Transverse colon (tissue), 4 donors: ENCODE measurements at regions not wholly inside any gene's neighbourhood (a gene's known extent, or its start where the extent isn't known, plus 50 kb on each side); places are given as distances from the start of the nearest gene placed in this dataset.

Source experiments
- DNase-seq: peaks from one replicate; pipeline ENCODE4 v3.0.0-alpha.2; 2019
- H3K27ac ChIP-seq, 4 donors: fragments of 200-600 bp; sonication (generic); 2 replicates each; pipeline ENCODE4 v1.5.1; 2016 to 2018; ENCODE audit warnings: inconsistent platforms in 4 of 4
- H3K27me3 ChIP-seq: fragments of 200-600 bp; sonication (generic); 2 replicates; pipeline ENCODE4 v1.5.1; 2017; ENCODE audit warnings: inconsistent platforms
- H3K36me3 ChIP-seq, 4 donors: fragments of 200-600 bp; sonication (generic); 2 replicates each; pipeline ENCODE4 v1.5.1; 2017 to 2019; ENCODE audit warnings: inconsistent platforms in 4 of 4
- H3K4me1 ChIP-seq, 4 donors: fragments of 200-600 bp; sonication (generic); 2 replicates each; pipeline ENCODE4 v1.5.1; 2017 to 2020; ENCODE audit warnings: inconsistent platforms in 4 of 4
- H3K4me3 ChIP-seq, 4 donors: fragments of 200-600 bp; sonication (generic); 1 replicate in 1 of 4; 2 replicates in 3 of 4; pipeline versions ENCODE4 v1.5.1 to v1.6.1; 2017 to 2019; ENCODE audit warnings: inconsistent platforms in 4 of 4
- H3K9me3 ChIP-seq, 2 donors: fragments of 200-600 bp; sonication (generic); 2 replicates each; pipeline ENCODE4 v1.5.1; 2017 to 2019; ENCODE audit warnings: inconsistent platforms in 2 of 2
- CTCF ChIP-seq, 5 experiments: fragments of 200-600 bp in 3 of 5; fragments of 450-650 bp in 2 of 5; sonication (generic) in 3 of 5; IDR thresholded peaks; 1 replicate in 2 of 5; 2 replicates in 3 of 5; pipeline ENCODE4 v1.5.1; 2016 to 2017; ENCODE audit warnings: antibody characterized with exemption in 5 of 5, inconsistent platforms in 3 of 5, mild to moderate bottlenecking in 2 of 5, moderate library complexity in 1 of 5
- EP300 ChIP-seq: sonication (generic); formaldehyde crosslinking; IDR thresholded peaks from one replicate; pipeline ENCODE4 v1.6.1; 2017; ENCODE audit warnings: antibody characterized with exemption, low read depth
- POLR2A ChIP-seq: fragments of 450-650 bp; IDR thresholded peaks from one replicate; pipeline ENCODE4 v1.6.1; 2016; ENCODE audit warnings: antibody characterized with exemption, mild to moderate bottlenecking, moderate library complexity
- POLR2AphosphoS5 ChIP-seq, 3 donors: sonication (generic); formaldehyde crosslinking; IDR thresholded peaks; one replicate each; pipeline ENCODE4 v1.6.1; 2016; ENCODE audit warnings: antibody characterized with exemption in 3 of 3
- WGBS, 2 donors: methylation state at CpG; one replicate each; pipeline ENCODE4 v1.1.5; 2018; ENCODE audit warnings: low coverage in 1 of 2; 5-methylcytosine and 5-hydroxymethylcytosine counted together
- in situ Hi-C, 4 donors: fragments of 200-750 bp; cut with MboI; loops; one replicate each; pipeline versions ENCODE4 v1.15.0 to v1.15.1; 2017; ENCODE audit warnings: low sequenced_read_pairs in 3 of 4, low pct_ligation_motif_present in 1 of 4, low pct_unique_long_range_greater_than_20kb in 1 of 4
- intact Hi-C: fragments of 100-400 bp; cut with DNase I; formaldehyde crosslinking; loops from one replicate; pipeline ENCODE4 v1.15.1; 2023; ENCODE audit warnings: low total_unique reads

GRCh38 chr5:159512064-159512463 lies 181.8 kb upstream of the IL12B start:
- H3K4me1 ChIP-seq, result peaks cover 0 to 6% (median 0%) of the 10 kb centered on the region in 4 donors
- DNase-seq, result no peak
- 86 to 87% methylated on average over 1 to 3 of the region's 3 CpGs for WGBS, 2 donors
- no peaks in the 10 kb centered on the region for H3K9me3 ChIP-seq
- TF ChIP-seq CTCF (IDR thresholded peaks at IDR 0.05), result no peak
- TF ChIP-seq EP300, result no peak
- no peak for TF ChIP-seq POLR2A
- TF ChIP-seq POLR2AphosphoS5 (IDR thresholded peaks at IDR 0.05), result no peak
- in situ Hi-C loops, result no loop called here
- H3K27ac ChIP-seq, result no peak overlapping the region
- no peaks in the 10 kb centered on the region for H3K36me3 ChIP-seq
- H3K4me3 ChIP-seq, result no peak overlapping the region
- H3K27me3 ChIP-seq, result peaks cover 3% of the 10 kb centered on the region
- intact Hi-C loops, result no loop called here

- in situ Hi-C loops (no loop called here), intact Hi-C loops (no loop called here)
- WGBS, 2 donors, result 0 to 67% methylated on average over 1 to 14 of the region's 14 CpGs
- Histone ChIP-seq H3K36me3 (no peaks in the 10 kb centered on the region), H3K4me3 (no peak overlapping the region), H3K4me1 (peaks cover 0 to 6% (median 0%) of the 10 kb centered on the region in 4 donors), H3K27ac (no peak overlapping the region), H3K9me3 (no peaks in the 10 kb centered on the region), H3K27me3 (peaks cover 3% of the 10 kb centered on the region)
- TF ChIP-seq POLR2AphosphoS5 (IDR thresholded peaks at IDR 0.05) (no peak), POLR2A (no peak), EP300 (no peak), CTCF (IDR thresholded peaks at IDR 0.05) (no peak)
- no peak for DNase-seq
These were observed 184.0 kb upstream of the IL12B start for GRCh38 chr5:159514229-159514810.

- no peaks in the 10 kb centered on the region for H3K9me3 ChIP-seq
- TF ChIP-seq POLR2A (no peak), EP300 (no peak), CTCF (IDR thresholded peaks at IDR 0.05) (no peak), POLR2AphosphoS5 (IDR thresholded peaks at IDR 0.05) (no peak)
- no peaks in the 10 kb centered on the region for H3K36me3 ChIP-seq
- in situ Hi-C loops, result no loop called here
- DNase-seq, result no peak
- WGBS, 2 donors, result 72 to 78% methylated on average over 3 to 4 of the region's 4 CpGs
- H3K4me3 ChIP-seq, result no peak overlapping the region
- H3K27ac ChIP-seq, result no peak overlapping the region
- intact Hi-C loops, result no loop called here
- peaks cover 3% of the 10 kb centered on the region for H3K27me3 ChIP-seq
- H3K4me1 ChIP-seq, result peaks cover 0 to 6% (median 0%) of the 10 kb centered on the region in 4 donors
These were observed 184.9 kb upstream of the IL12B start for GRCh38 chr5:159515197-159515596.

- in situ Hi-C loops (no loop called here), intact Hi-C loops (no loop called here)
- peaks cover 3% of the 10 kb centered on the region for H3K27me3 ChIP-seq
- peaks cover 0 to under 1% (median 0%) of the 10 kb centered on the region in 4 donors for H3K4me1 ChIP-seq
- peak; percentile 62 for DNase-seq
- no peak overlapping the region for H3K4me3 ChIP-seq
- no peak for TF ChIP-seq POLR2A
- no peak for TF ChIP-seq POLR2AphosphoS5 (IDR thresholded peaks at IDR 0.05)
- TF ChIP-seq EP300, result no peak
- TF ChIP-seq CTCF (IDR thresholded peaks at IDR 0.05), result peak; percentile 54 to 77 (median 68)
- H3K9me3 ChIP-seq, result no peaks in the 10 kb centered on the region
- 30 to 46% methylated on average over 2 to 10 of the region's 10 CpGs for WGBS, 2 donors
- H3K27ac ChIP-seq, result no peak overlapping the region
- H3K36me3 ChIP-seq, result no peaks in the 10 kb centered on the region
These were observed 185.7 kb upstream of the IL12B start for GRCh38 chr5:159515909-159516415.
